ENCODE measurements at regions not wholly inside any gene's neighbourhood (a gene's known extent, or its start where the extent isn't known, plus 50 kb on each side); places are given as distances from the start of the nearest gene placed in this dataset.

DNA sequence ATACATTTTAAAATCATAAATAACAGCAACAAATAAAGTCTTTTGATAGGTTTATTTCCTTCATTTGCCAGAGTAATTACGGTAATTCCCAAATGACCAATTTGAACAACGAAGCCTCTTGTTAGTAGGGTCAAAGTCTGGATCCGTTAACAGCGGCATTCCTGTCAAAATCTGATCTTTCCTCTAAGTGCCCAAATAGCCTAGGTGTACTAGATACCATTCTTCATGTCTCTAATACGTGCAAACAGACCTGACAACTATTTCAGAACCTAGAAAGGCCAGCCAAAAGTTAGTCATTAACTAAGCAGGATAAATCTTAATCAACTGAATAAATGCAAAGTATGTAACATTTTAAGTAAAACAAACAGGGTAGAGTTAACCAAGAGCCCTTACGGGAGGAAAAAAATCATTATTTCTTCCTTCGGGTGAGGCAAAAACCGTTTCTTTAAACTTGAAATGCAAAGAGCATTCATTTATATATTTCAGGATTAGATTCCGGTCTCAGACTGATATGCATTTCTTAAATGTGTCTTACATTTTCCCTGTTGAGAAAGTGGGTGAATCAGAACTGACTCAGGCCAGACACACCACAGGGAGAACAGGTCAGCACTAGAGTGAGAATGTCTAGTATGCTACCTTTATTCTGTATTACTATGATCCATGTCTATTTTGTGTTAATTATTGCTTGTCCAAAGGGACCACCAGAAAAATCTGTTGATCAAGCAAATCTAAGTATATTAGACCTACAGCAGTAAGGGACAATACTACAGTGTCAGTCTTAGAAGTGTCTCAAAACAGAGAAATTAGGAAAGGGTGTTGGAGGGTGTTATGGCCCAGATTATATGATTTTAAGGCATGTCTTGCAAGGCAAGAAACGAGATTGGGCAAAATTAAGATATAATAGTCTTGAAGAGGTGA, 141.5 kb upstream of the NDUFV2 start (continued):
- no peak for TF ChIP-seq JUND (IDR thresholded peaks at IDR 0.05; ENCODE audit: low read length)
- TF ChIP-seq HDAC6 (IDR thresholded peaks at IDR 0.05; ENCODE audit: low read depth, low read length) = no peak
- TF ChIP-seq BCL11A (IDR thresholded peaks at IDR 0.05; ENCODE audit: low read depth in 2 of 2, low read length in 2 of 2) = no peak
- TF ChIP-seq RAD21 (IDR thresholded peaks at IDR 0.05 in 1 of 2, conservative IDR thresholded peaks at IDR 0.05 in 1 of 2; ENCODE audit: low read depth in 2 of 2, low read length in 2 of 2) = no peak
- TF ChIP-seq CBX8 (IDR thresholded peaks at IDR 0.05; ENCODE audit: borderline replicate concordance, low read depth, low read length) = no peak
- TF ChIP-seq NRF1 (IDR thresholded peaks at IDR 0.05; ENCODE audit: low read depth, low read length) = no peak
- TF ChIP-seq, protein P1, sequence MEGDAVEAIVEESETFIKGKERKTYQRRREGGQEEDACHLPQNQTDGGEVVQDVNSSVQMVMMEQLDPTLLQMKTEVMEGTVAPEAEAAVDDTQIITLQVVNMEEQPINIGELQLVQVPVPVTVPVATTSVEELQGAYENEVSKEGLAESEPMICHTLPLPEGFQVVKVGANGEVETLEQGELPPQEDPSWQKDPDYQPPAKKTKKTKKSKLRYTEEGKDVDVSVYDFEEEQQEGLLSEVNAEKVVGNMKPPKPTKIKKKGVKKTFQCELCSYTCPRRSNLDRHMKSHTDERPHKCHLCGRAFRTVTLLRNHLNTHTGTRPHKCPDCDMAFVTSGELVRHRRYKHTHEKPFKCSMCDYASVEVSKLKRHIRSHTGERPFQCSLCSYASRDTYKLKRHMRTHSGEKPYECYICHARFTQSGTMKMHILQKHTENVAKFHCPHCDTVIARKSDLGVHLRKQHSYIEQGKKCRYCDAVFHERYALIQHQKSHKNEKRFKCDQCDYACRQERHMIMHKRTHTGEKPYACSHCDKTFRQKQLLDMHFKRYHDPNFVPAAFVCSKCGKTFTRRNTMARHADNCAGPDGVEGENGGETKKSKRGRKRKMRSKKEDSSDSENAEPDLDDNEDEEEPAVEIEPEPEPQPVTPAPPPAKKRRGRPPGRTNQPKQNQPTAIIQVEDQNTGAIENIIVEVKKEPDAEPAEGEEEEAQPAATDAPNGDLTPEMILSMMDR (IDR thresholded peaks at IDR 0.05; ENCODE audit: control extremely low read depth in 1 of 3, insufficient read depth in 1 of 3, low read depth in 1 of 3, low read length in 3 of 3) = no peak

Data from H1 (cell line).